ENCODE measurements at regions not wholly inside any gene's neighbourhood (a gene's known extent, or its start where the extent isn't known, plus 50 kb on each side); places are given as distances from the start of the nearest gene placed in this dataset.

GRCh38 chr14:59013672-59014298 is 174.7 kb upstream of the DAAM1 start:
- DNase-seq (ENCODE audit: low read depth): peak; percentile 44
- H3K4me3 ChIP-seq (ENCODE audit: low read length): no peak overlapping the region
- no peak for TF ChIP-seq CTCF (conservative IDR thresholded peaks at IDR 0.05; ENCODE audit: low read length)

- DNase-seq (ENCODE audit: low read depth): no peak
- H3K4me3 ChIP-seq (ENCODE audit: low read length): no peak overlapping the region
- TF ChIP-seq CTCF (conservative IDR thresholded peaks at IDR 0.05; ENCODE audit: low read length): no peak
Measured at GRCh38 chr14:59015482-59015881, 173.0 kb upstream of the DAAM1 start.

- no peak for TF ChIP-seq CTCF (conservative IDR thresholded peaks at IDR 0.05; ENCODE audit: low read length)
Measured at GRCh38 chr14:59017285-59017965, 171.0 kb upstream of the DAAM1 start.

GRCh38 chr14:59018460-59018859 is 170.0 kb upstream of the DAAM1 start:
- DNase-seq (ENCODE audit: low read depth): no peak
- no peak overlapping the region for H3K4me3 ChIP-seq (ENCODE audit: low read length)
- TF ChIP-seq CTCF (conservative IDR thresholded peaks at IDR 0.05; ENCODE audit: low read length): no peak

More at GRCh38 chr14:59017285-59017965, 171.0 kb upstream of the DAAM1 start:
- no peak overlapping the region for H3K4me3 ChIP-seq (ENCODE audit: low read length)
- DNase-seq (ENCODE audit: low read depth): no peak

GRCh38 chr14:59018978-59019377 is 169.5 kb upstream of the DAAM1 start:
- DNase-seq (ENCODE audit: low read depth): no peak

GRCh38 chr14:59020382-59020781 is 168.1 kb upstream of the DAAM1 start:
- TF ChIP-seq CTCF (conservative IDR thresholded peaks at IDR 0.05; ENCODE audit: low read length): peak; percentile 54
- H3K4me3 ChIP-seq (ENCODE audit: low read length): no peak overlapping the region
- DNase-seq (ENCODE audit: low read depth): peak; percentile 23

More at GRCh38 chr14:59018978-59019377, 169.5 kb upstream of the DAAM1 start:
- H3K4me3 ChIP-seq (ENCODE audit: low read length): no peak overlapping the region
- peak; percentile 35 for TF ChIP-seq CTCF (conservative IDR thresholded peaks at IDR 0.05; ENCODE audit: low read length)

- no peak for DNase-seq (ENCODE audit: low read depth)
- no peak; the same call in 1 of the 2 replicates for TF ChIP-seq CTCF (conservative IDR thresholded peaks at IDR 0.05; ENCODE audit: low read length)
- H3K4me3 ChIP-seq (ENCODE audit: low read length): no peak overlapping the region
Measured at GRCh38 chr14:59022144-59022543, 166.3 kb upstream of the DAAM1 start.

Measured in AG10803 (cell line).